HCT116 (cell line): ENCODE measurements at regions not wholly inside any gene's neighbourhood (a gene's known extent, or its start where the extent isn't known, plus 50 kb on each side); places are given as distances from the start of the nearest gene placed in this dataset.

Source experiments
- ATAC-seq: fragments of 200-7000 bp; cut with Tn5 transposase; 2 replicates; pipeline ENCODE4 v1.9.1; 2020; ENCODE audit warnings: mild to moderate bottlenecking, moderate library complexity
- BruUV-seq: library from RNA; stranded (reverse); fragments of 400-500 nt; replicated peaks from 2 replicates; lab custom pipeline; 2021; lab: Mats Ljungman, UMichigan
- CTCF ChIA-PET: fragments of 300-600 bp; sonication (Branson Sonifier 250); formaldehyde crosslinking; loops from one replicate; lab custom pipeline; 2021; ENCODE audit warnings: antibody characterized with exemption; lab: Charles Lee
- POLR2A ChIA-PET: fragments of 300-600, 350-600 bp; sonication (Branson Sonifier 250); formaldehyde crosslinking; loops from one replicate; lab custom pipeline; 2021; ENCODE audit warnings: antibody characterized with exemption; lab: Charles Lee
- RAD21 ChIA-PET, 2 experiments: fragments of 300-600 bp; sonication (Branson Sonifier 250); formaldehyde crosslinking; loops; one replicate each; lab custom pipeline; 2023; ENCODE audit warnings: low total read pairs in 2 of 2; ENCODE audit not compliant: uncharacterized antibody in 2 of 2, unreplicated experiment in 2 of 2, low non-redundant PET in 1 of 2; lab: Charles Lee
- DNase-seq: peaks from one replicate; pipeline ENCODE4 v3.0.0-alpha.2; 2010; ENCODE audit warnings: low read depth, low spot score
- H2AFZ ChIP-seq: fragments of 200-600 bp; shearing (Covaris generic), sonication (generic); 2 replicates; pipeline ENCODE4 v1.6.1; 2017; ENCODE audit warnings: low read depth, mixed run types, mixed read lengths, antibody characterized with exemption, low read length; ENCODE audit not compliant: poor library complexity, severe bottlenecking
- H3K27ac ChIP-seq: 2 replicates; pipeline ENCODE4 v1.5.1; 2012; ENCODE audit warnings: low read depth, low read length
- H3K27me3 ChIP-seq: fragments of 200-600 bp; sonication (generic); 2 replicates; pipeline ENCODE4 v1.6.1; 2016; ENCODE audit warnings: mixed run types, low read length, mixed read lengths; ENCODE audit not compliant: insufficient read depth
- H3K36me3 ChIP-seq, 2 experiments: fragments of 200-500 bp in 1 of 2; fragments of 200-600 bp in 1 of 2; sonication (Bioruptor generic) in 1 of 2; sonication (generic) in 1 of 2; 2 replicates each; pipeline versions ENCODE4 v1.5.1 to v1.6.1; 2014 to 2016; ENCODE audit warnings: low read length in 2 of 2, inconsistent platforms in 1 of 2, mixed read lengths in 1 of 2, mixed run types in 1 of 2; ENCODE audit not compliant: insufficient read depth in 2 of 2, control insufficient read depth in 1 of 2
- H3K4me1 ChIP-seq, 2 experiments: fragments of 200-600 bp in 1 of 2; sonication (generic) in 1 of 2; 2 replicates each; pipeline versions ENCODE4 v1.5.1 to v1.6.1; 2012 to 2017; ENCODE audit warnings: low read length in 2 of 2, inconsistent platforms in 1 of 2, mild to moderate bottlenecking in 1 of 2, mixed read lengths in 1 of 2, mixed run types in 1 of 2, moderate library complexity in 1 of 2; ENCODE audit not compliant: insufficient read depth in 2 of 2, control insufficient read depth in 1 of 2
- H3K4me2 ChIP-seq: fragments of 200-600 bp; sonication (generic); 2 replicates; pipeline ENCODE4 v1.6.1; 2017; ENCODE audit warnings: mixed run types, low read length, mixed read lengths
- H3K4me3 ChIP-seq, 2 experiments: fragments of 200-600 bp in 1 of 2; sonication (generic) in 1 of 2; replicated peaks in 1 of 2; 2 replicates each; pipeline ENCODE4 v1.5.1; 2011 to 2016; ENCODE audit warnings: low read length in 2 of 2, control low read depth in 1 of 2, low read depth in 1 of 2, mild to moderate bottlenecking in 1 of 2, mixed read lengths in 1 of 2, mixed run types in 1 of 2
- H3K79me2 ChIP-seq: fragments of 200-600 bp; sonication (generic); 2 replicates; pipeline ENCODE4 v1.6.1; 2017; ENCODE audit warnings: mild to moderate bottlenecking, mixed run types, low read length, moderate library complexity, mixed read lengths; ENCODE audit not compliant: insufficient read depth
- H3K9ac ChIP-seq: fragments of 200-600 bp; sonication (generic); 2 replicates; pipeline ENCODE4 v1.6.1; 2016; ENCODE audit warnings: low read length, mixed read lengths
- H3K9me2 ChIP-seq: fragments of 200-600 bp; sonication (generic), shearing (Covaris generic); 2 replicates; pipeline ENCODE4 v1.6.1; 2017; ENCODE audit warnings: mixed run types, mild to moderate bottlenecking, moderate library complexity; ENCODE audit not compliant: insufficient read depth
- H3K9me3 ChIP-seq, 2 experiments: fragments of 200-500 bp in 1 of 2; fragments of 200-600 bp in 1 of 2; sonication (Bioruptor generic) in 1 of 2; sonication (generic) in 1 of 2; 2 replicates each; pipeline ENCODE4 v1.6.1; 2014 to 2017; ENCODE audit warnings: low read length in 2 of 2, mixed read lengths in 2 of 2, inconsistent platforms in 1 of 2, low read depth in 1 of 2, mild to moderate bottlenecking in 1 of 2, mixed run types in 1 of 2, moderate library complexity in 1 of 2; ENCODE audit not compliant: control insufficient read depth in 1 of 2, insufficient read depth in 1 of 2
- H4K20me1 ChIP-seq: fragments of 200-600 bp; sonication (generic), shearing (Covaris generic); 2 replicates; pipeline ENCODE4 v1.6.1; 2017; ENCODE audit warnings: mixed run types, mild to moderate bottlenecking, moderate library complexity; ENCODE audit not compliant: insufficient read depth
- CBX3 ChIP-seq: IDR thresholded peaks from 2 replicates; pipeline ENCODE4 v1.6.1; 2012; ENCODE audit warnings: low read depth
- CEBPB ChIP-seq: IDR thresholded peaks from 2 replicates; pipeline ENCODE4 v1.6.1; 2012; ENCODE audit warnings: low read depth
- ELF1 ChIP-seq: IDR thresholded peaks from 2 replicates; pipeline ENCODE4 v1.6.1; 2012; ENCODE audit warnings: low read depth, borderline replicate concordance
- EZH2 ChIP-seq: fragments of 200-600 bp; sonication (generic); IDR thresholded peaks from 2 replicates; pipeline ENCODE4 v1.6.1; 2017; ENCODE audit warnings: antibody characterized with exemption, mixed run types
- EZH2phosphoT487 ChIP-seq: fragments of 200-600 bp; IDR thresholded peaks from 2 replicates; pipeline ENCODE4 v1.6.1; 2018; ENCODE audit warnings: antibody characterized with exemption, borderline replicate concordance
- FOSL1 ChIP-seq: IDR thresholded peaks from 2 replicates; pipeline ENCODE4 v1.6.1; 2012; ENCODE audit warnings: low read depth
- JUND ChIP-seq: IDR thresholded peaks from 2 replicates; pipeline ENCODE4 v1.6.1; 2012
- POLR2A ChIP-seq: IDR thresholded peaks from 2 replicates; pipeline ENCODE4 v1.7.0; 2011; ENCODE audit warnings: borderline replicate concordance; ENCODE audit not compliant: insufficient read depth, insufficient read length; ENCODE audit errors: extremely low read depth
- POLR2AphosphoS5 ChIP-seq: IDR thresholded peaks from 2 replicates; pipeline ENCODE4 v1.6.1; 2011; ENCODE audit warnings: mild to moderate bottlenecking, low read depth, low read length, moderate library complexity
- RAD21 ChIP-seq: IDR thresholded peaks from 2 replicates; pipeline ENCODE4 v1.6.1; 2012; ENCODE audit warnings: low read depth, mild to moderate bottlenecking
- SIN3A ChIP-seq: IDR thresholded peaks from 2 replicates; pipeline ENCODE4 v1.6.1; 2012; ENCODE audit warnings: low read depth
- SP1 ChIP-seq: IDR thresholded peaks from 2 replicates; pipeline ENCODE4 v1.6.1; 2012; ENCODE audit warnings: low read depth
- SRF ChIP-seq: IDR thresholded peaks from 2 replicates; pipeline ENCODE4 v1.6.1; 2012; ENCODE audit warnings: low read depth
- TCF7L2 ChIP-seq: IDR thresholded peaks from 2 replicates; pipeline ENCODE4 v1.7.0; 2011; ENCODE audit warnings: borderline replicate concordance, inconsistent platforms; ENCODE audit not compliant: insufficient read depth, insufficient read length; ENCODE audit errors: extremely low read depth
- YY1 ChIP-seq: IDR thresholded peaks from 2 replicates; pipeline ENCODE4 v1.6.1; 2011; ENCODE audit warnings: low read length, low read depth, moderate library complexity, mild to moderate bottlenecking; ENCODE audit not compliant: insufficient replicate concordance; ENCODE audit errors: extremely low read depth
- ZFX ChIP-seq: fragments of 450-650 bp; IDR thresholded peaks from 2 replicates; pipeline ENCODE4 v1.6.1; 2017
- ZNF274 ChIP-seq: fragments of 200-500 bp; sonication (Bioruptor generic); IDR thresholded peaks from 2 replicates; pipeline ENCODE4 v1.6.1; 2014; ENCODE audit warnings: mild to moderate bottlenecking, low read depth, low read length, inconsistent platforms
- intact Hi-C: fragments of 100-400 bp; cut with micrococcal nuclease; formaldehyde crosslinking; loops from 2 replicates; pipeline ENCODE4 v1.10.0; 2022
- TF ChIP-seq, protein P1 (sequence below): IDR thresholded peaks from 2 replicates; pipeline ENCODE4 v1.6.1; 2012
- TF ChIP-seq, protein P2 (sequence below), 3 experiments: fragments of 200-600 bp in 1 of 3; sonication (generic) in 1 of 3; IDR thresholded peaks in 2 of 3; conservative IDR thresholded peaks in 1 of 3; 2 replicates each; pipeline ENCODE4 v1.5.1; 2012 to 2017; ENCODE audit warnings: low read depth in 2 of 3, low read length in 2 of 3, antibody characterized with exemption in 1 of 3, borderline replicate concordance in 1 of 3, control low read depth in 1 of 3, mild to moderate bottlenecking in 1 of 3, mixed read lengths in 1 of 3, mixed run types in 1 of 3, moderate library complexity in 1 of 3; ENCODE audit not compliant: insufficient read depth in 1 of 3
- TF ChIP-seq, protein P3 (sequence below): IDR thresholded peaks from 2 replicates; pipeline ENCODE4 v1.6.1; 2012

DNA sequence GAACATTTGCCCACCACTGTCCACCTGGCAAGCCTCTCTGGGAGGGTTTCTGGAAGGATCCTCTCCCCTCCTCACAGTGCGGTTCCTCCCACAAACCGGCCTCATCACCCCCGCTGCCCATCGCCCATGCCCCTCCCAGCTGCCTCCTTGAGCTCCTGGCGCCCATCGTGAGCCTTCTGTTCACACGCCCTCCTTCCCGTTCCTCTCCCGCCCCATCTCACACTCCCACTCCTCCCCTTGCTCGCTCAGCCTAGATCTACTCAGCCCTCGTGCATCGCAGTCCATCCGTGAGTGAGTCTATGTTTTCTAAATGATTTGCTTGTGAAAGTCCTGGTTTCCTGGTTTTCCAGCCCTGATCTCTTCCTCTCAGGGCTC lies 119.1 kb upstream of the C1orf174 start:
- ATAC-seq (no peak), DNase-seq (no peak)
- Histone ChIP-seq H3K9me2 (no peaks in the 10 kb centered on the region), H3K4me1 (no peaks in the 10 kb centered on the region), H3K27me3 (peaks cover 23% of the 10 kb centered on the region), H3K9ac (no peak overlapping the region), H3K79me2 (no peaks in the 10 kb centered on the region), H3K4me3 (no peak overlapping the region), H2AFZ (no peak overlapping the region), H3K4me2 (no peak overlapping the region), H3K9me3 (no peaks in the 10 kb centered on the region), H4K20me1 (no peaks in the 10 kb centered on the region), H3K27ac (no peak overlapping the region), H3K36me3 (no peaks in the 10 kb centered on the region)
- TF ChIP-seq CEBPB (no peak), SRF (no peak), TCF7L2 (no peak), ELF1 (no peak), FOSL1 (no peak), CBX3 (no peak), SP1 (no peak), POLR2AphosphoS5 (no peak)
- TF ChIP-seq, protein P1, sequence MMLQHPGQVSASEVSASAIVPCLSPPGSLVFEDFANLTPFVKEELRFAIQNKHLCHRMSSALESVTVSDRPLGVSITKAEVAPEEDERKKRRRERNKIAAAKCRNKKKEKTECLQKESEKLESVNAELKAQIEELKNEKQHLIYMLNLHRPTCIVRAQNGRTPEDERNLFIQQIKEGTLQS: no peak
- RAD21 ChIA-PET: no interaction called here
- CTCF ChIA-PET: no interaction called here
- POLR2A ChIA-PET: no interaction called here
- intact Hi-C loops: no loop called here
- BruUV-seq: no TSS peak

DNA sequence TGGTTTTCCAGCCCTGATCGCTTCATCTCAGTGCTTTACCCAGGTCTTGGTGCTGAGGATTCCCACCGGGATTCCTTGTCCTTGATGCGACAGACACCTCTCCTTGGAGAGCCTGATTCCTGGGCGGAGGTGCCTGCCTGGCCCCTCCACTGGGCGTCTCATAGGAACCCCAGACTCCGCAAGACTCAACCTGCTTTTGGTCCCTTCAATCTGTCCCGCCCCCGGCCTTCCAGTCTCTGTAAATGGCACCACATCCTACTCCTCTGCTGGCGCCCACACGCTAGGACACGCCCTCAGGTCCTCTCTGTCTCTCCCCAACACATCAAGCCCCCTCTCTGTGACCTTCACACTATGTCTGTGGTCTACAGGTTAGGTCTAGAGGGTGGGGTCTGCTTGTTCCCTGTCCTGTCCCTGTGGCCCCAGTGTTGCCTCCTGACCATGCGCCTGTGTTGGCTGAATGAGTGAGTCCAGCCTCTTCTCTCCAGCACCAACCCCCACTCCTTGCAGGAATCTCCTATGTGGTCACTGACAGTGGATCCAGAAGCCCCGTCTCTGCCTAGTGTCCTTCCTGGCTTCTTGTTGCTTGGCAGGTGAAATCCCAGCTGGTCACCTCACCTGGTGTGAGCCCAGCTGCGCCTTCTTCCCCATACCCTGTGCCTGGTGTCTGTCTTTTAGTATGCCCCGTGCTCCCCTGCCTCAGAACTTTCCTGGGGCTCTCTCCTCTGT lies 119.7 kb upstream of the C1orf174 start:
- H3K27me3 ChIP-seq: peaks cover 23% of the 10 kb centered on the region
- no TSS peak for BruUV-seq
- no peak overlapping the region for H2AFZ ChIP-seq
- POLR2A ChIA-PET: no interaction called here
- intact Hi-C loops: no loop called here
- CTCF ChIA-PET: no interaction called here
- no peaks in the 10 kb centered on the region for H3K79me2 ChIP-seq
- no peak for DNase-seq
- H4K20me1 ChIP-seq: no peaks in the 10 kb centered on the region
- H3K4me2 ChIP-seq: no peak overlapping the region
- H3K36me3 ChIP-seq: no peaks in the 10 kb centered on the region
- RAD21 ChIA-PET: no interaction called here
- H3K9me3 ChIP-seq: no peaks in the 10 kb centered on the region
- no peak for ATAC-seq
- no peak overlapping the region for H3K9ac ChIP-seq
- H3K4me1 ChIP-seq: no peaks in the 10 kb centered on the region
- no peak overlapping the region for H3K27ac ChIP-seq
- no peaks in the 10 kb centered on the region for H3K9me2 ChIP-seq
- H3K4me3 ChIP-seq: no peak overlapping the region
- TF ChIP-seq SIN3A (no peak), ZFX (no peak), EZH2 (no peak), SP1 (no peak), ZNF274 (no peak), RAD21 (no peak), YY1 (no peak), FOSL1 (no peak), CEBPB (no peak), POLR2A (no peak), CBX3 (no peak), ELF1 (no peak), JUND (no peak), EZH2phosphoT487 (no peak), SRF (no peak)
- TF ChIP-seq, protein P2, sequence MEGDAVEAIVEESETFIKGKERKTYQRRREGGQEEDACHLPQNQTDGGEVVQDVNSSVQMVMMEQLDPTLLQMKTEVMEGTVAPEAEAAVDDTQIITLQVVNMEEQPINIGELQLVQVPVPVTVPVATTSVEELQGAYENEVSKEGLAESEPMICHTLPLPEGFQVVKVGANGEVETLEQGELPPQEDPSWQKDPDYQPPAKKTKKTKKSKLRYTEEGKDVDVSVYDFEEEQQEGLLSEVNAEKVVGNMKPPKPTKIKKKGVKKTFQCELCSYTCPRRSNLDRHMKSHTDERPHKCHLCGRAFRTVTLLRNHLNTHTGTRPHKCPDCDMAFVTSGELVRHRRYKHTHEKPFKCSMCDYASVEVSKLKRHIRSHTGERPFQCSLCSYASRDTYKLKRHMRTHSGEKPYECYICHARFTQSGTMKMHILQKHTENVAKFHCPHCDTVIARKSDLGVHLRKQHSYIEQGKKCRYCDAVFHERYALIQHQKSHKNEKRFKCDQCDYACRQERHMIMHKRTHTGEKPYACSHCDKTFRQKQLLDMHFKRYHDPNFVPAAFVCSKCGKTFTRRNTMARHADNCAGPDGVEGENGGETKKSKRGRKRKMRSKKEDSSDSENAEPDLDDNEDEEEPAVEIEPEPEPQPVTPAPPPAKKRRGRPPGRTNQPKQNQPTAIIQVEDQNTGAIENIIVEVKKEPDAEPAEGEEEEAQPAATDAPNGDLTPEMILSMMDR (IDR thresholded peaks at IDR 0.05 in 2 of 3, conservative IDR thresholded peaks at IDR 0.05 in 1 of 3; ENCODE audit: borderline replicate concordance in 1 of 3, insufficient read depth in 1 of 3, low read depth in 2 of 3, low read length in 2 of 3): no peak
- TF ChIP-seq, protein P1: no peak
- TF ChIP-seq, protein P3, sequence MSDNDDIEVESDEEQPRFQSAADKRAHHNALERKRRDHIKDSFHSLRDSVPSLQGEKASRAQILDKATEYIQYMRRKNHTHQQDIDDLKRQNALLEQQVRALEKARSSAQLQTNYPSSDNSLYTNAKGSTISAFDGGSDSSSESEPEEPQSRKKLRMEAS: no peak
